GM23338 (cell line): ENCODE measurements at regions not wholly inside any gene's neighbourhood (a gene's known extent, or its start where the extent isn't known, plus 50 kb on each side); places are given as distances from the start of the nearest gene placed in this dataset.

Source experiments
- ATAC-seq: fragments of 200-7000 bp; cut with Tn5 transposase; 3 replicates; pipeline ENCODE4 v1.9.1; 2020
- DNase-seq: peaks from one replicate; pipeline ENCODE4 v3.0.0-alpha.2; 2015; ENCODE audit warnings: low spot score
- H2AFZ ChIP-seq: fragments of 200-600 bp; sonication (generic); 2 replicates; pipeline ENCODE4 v1.8.0; 2016; ENCODE audit warnings: antibody characterized with exemption, mild to moderate bottlenecking, moderate library complexity
- H3F3A ChIP-seq: fragments of 200-600 bp; sonication (generic); replicated peaks from 2 replicates; pipeline ENCODE4 v1.8.0; 2017; ENCODE audit warnings: antibody characterized with exemption, mixed run types, low read depth
- H3K27ac ChIP-seq: fragments of 200-600 bp; sonication (generic); 2 replicates; pipeline ENCODE4 v1.6.1; 2016; ENCODE audit warnings: low read depth
- H3K27me3 ChIP-seq: fragments of 200-600 bp; sonication (generic); 2 replicates; pipeline ENCODE4 v1.8.0; 2016; ENCODE audit warnings: mild to moderate bottlenecking, mixed run types, moderate library complexity; ENCODE audit not compliant: insufficient read depth
- H3K36me3 ChIP-seq: fragments of 200-600 bp; sonication (generic); 2 replicates; pipeline ENCODE4 v1.8.0; 2016; ENCODE audit warnings: mild to moderate bottlenecking; ENCODE audit not compliant: insufficient read depth
- H3K4me1 ChIP-seq: fragments of 200-600 bp; sonication (generic); 2 replicates; pipeline ENCODE4 v1.8.0; 2016; ENCODE audit warnings: mild to moderate bottlenecking, moderate library complexity; ENCODE audit not compliant: insufficient read depth
- H3K4me2 ChIP-seq: fragments of 200-600 bp; sonication (generic); 2 replicates; pipeline ENCODE4 v1.7.1; 2017; ENCODE audit warnings: mixed run types
- H3K4me3 ChIP-seq: fragments of 200-600 bp; sonication (generic); 2 replicates; pipeline ENCODE4 v1.6.1; 2016; ENCODE audit warnings: mixed run types
- H3K79me2 ChIP-seq: fragments of 200-600 bp; sonication (generic); replicated peaks from 2 replicates; pipeline ENCODE4 v1.8.0; 2017; ENCODE audit warnings: mild to moderate bottlenecking; ENCODE audit not compliant: insufficient read depth
- H3K9me2 ChIP-seq: fragments of 200-600 bp; sonication (generic); 2 replicates; pipeline ENCODE4 v1.8.0; 2017; ENCODE audit not compliant: insufficient read depth
- H4K20me1 ChIP-seq: fragments of 200-600 bp; sonication (generic); replicated peaks from 2 replicates; pipeline ENCODE4 v1.8.0; 2017; ENCODE audit warnings: mild to moderate bottlenecking; ENCODE audit not compliant: insufficient read depth
- H3K27ac Mint-ChIP-seq: 2 replicates; pipeline ENCODE4 v1.8.0; 2020; ENCODE audit warnings: inconsistent platforms, mild to moderate bottlenecking, moderate library complexity, mixed read lengths
- H3K27me3 Mint-ChIP-seq: 3 replicates; pipeline ENCODE4 v1.8.0; 2022; ENCODE audit warnings: low read depth, mild to moderate bottlenecking, moderate library complexity, mixed read lengths, inconsistent platforms; ENCODE audit not compliant: insufficient read depth, poor library complexity
- H3K36me3 Mint-ChIP-seq: 3 replicates; pipeline ENCODE4 v1.8.0; 2021; ENCODE audit warnings: low read depth, mild to moderate bottlenecking, inconsistent platforms, moderate library complexity, mixed read lengths
- H3K4me1 Mint-ChIP-seq: 3 replicates; pipeline ENCODE4 v1.8.0; 2020; ENCODE audit warnings: mild to moderate bottlenecking, inconsistent platforms, mixed read lengths
- H3K4me3 Mint-ChIP-seq: 3 replicates; pipeline ENCODE4 v1.8.0; 2021; ENCODE audit warnings: moderate library complexity, mild to moderate bottlenecking, inconsistent platforms, mixed read lengths
- H3K9me3 Mint-ChIP-seq: 3 replicates; pipeline ENCODE4 v1.8.0; 2020; ENCODE audit warnings: moderate library complexity, mild to moderate bottlenecking, inconsistent platforms, mixed read lengths
- CREB1 ChIP-seq: fragments of 250-450 bp; sonication (Bioruptor Pico); IDR thresholded peaks from 2 replicates; pipeline ENCODE4 v1.5.0; 2020; ENCODE audit warnings: low read depth, mild to moderate bottlenecking, moderate library complexity
- JUNB ChIP-seq: IDR thresholded peaks from one replicate; pipeline ENCODE4 v1.6.1; 2016; ENCODE audit warnings: antibody characterized with exemption; ENCODE audit not compliant: unreplicated experiment
- NANOG ChIP-seq: IDR thresholded peaks from 2 replicates; pipeline ENCODE4 v1.6.1; 2016; ENCODE audit warnings: antibody characterized with exemption, borderline replicate concordance
- STAT1 ChIP-seq: IDR thresholded peaks from one replicate; pipeline ENCODE4 v1.6.1; 2016; ENCODE audit warnings: antibody characterized with exemption; ENCODE audit not compliant: unreplicated experiment
- ZNF114 ChIP-seq: fragments of 250-450 bp; sonication (Bioruptor Pico); IDR thresholded peaks from 2 replicates; pipeline ENCODE4 v1.5.0; 2020; ENCODE audit warnings: mild to moderate bottlenecking, moderate library complexity
- ZNF331 ChIP-seq: fragments of 250-450 bp; sonication (Bioruptor Pico); IDR thresholded peaks from 2 replicates; pipeline ENCODE4 v1.5.0; 2020; ENCODE audit warnings: low read depth, mild to moderate bottlenecking, moderate library complexity
- TF ChIP-seq, protein P1 (sequence below): fragments of 250-450 bp; sonication (Bioruptor Pico); IDR thresholded peaks from 2 replicates; pipeline ENCODE4 v1.5.0; 2020; ENCODE audit warnings: mild to moderate bottlenecking, moderate library complexity
- TF ChIP-seq, protein P2 (sequence below): IDR thresholded peaks from 2 replicates; pipeline ENCODE4 v1.6.1; 2016; ENCODE audit warnings: antibody characterized with exemption
- TF ChIP-seq, protein P3 (sequence below), 2 experiments: fragments of 200-600 bp in 1 of 2; sonication (generic) in 1 of 2; conservative IDR thresholded peaks; 2 replicates each; pipeline versions ENCODE4 v1.5.1 to v1.6.1; 2016 to 2017; ENCODE audit warnings: antibody characterized with exemption in 2 of 2, low read depth in 2 of 2, mild to moderate bottlenecking in 2 of 2, moderate library complexity in 1 of 2

DNA sequence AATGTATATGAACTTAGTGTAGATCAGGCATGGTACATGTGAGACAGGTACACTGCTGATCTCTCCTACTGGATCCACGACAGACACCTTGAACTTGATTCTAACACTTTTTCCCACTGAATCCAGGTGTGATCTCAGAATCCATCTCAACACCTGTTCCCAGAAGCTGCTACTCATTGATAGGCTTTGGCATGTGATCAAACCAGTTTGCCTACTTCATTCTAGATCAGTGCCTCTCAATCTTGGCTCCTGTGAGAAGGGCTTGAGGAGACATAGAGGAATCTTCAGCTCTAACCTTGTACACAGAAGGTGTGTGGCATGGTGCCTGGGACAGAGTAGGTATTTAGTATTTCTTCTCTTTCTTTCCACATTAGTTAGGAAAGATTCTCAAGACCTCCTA is 212.3 kb upstream of the ATP5MC3 start:
- H3K27ac Mint-ChIP-seq, result no peak overlapping the region

DNA sequence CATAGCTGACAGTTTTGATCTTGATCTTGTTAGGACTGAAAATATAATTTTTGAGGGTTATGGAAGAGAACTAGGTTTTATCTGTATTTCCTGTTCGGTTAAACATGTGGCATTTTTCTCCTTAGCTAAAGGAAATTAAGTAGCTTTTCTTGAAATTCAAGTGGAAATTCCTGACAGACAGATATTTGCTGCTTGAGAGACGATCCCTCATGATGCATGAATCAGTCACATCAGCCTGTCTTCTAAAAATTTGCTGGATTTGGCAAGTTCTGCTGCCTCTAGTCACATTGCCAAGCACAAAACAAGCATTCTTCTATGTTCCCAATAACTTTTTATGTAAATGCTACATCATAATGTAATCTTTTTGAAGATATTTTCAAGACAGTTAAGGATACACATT is 201.8 kb upstream of the ATP5MC3 start:
- DNase-seq, result no peak
- no peaks in the 10 kb centered on the region for H3K4me1 ChIP-seq
- Mint-ChIP-seq H3K27me3 (no peaks in the 10 kb centered on the region), H3K4me1 (no peaks in the 10 kb centered on the region), H3K4me3 (no peak overlapping the region), H3K36me3 (peaks cover 33% of the 10 kb centered on the region), H3K27ac (no peak overlapping the region), H3K9me3 (peaks cover 39% of the 10 kb centered on the region)
- no peaks in the 10 kb centered on the region for H3F3A ChIP-seq
- no peak overlapping the region for H2AFZ ChIP-seq
- H4K20me1 ChIP-seq, result no peaks in the 10 kb centered on the region
- H3K27ac ChIP-seq, result no peak overlapping the region
- no peaks in the 10 kb centered on the region for H3K27me3 ChIP-seq
- no peaks in the 10 kb centered on the region for H3K79me2 ChIP-seq
- no peak overlapping the region for H3K4me2 ChIP-seq
- peaks cover 8% of the 10 kb centered on the region; the same call in 1 of the 2 replicates for H3K36me3 ChIP-seq
- no peak overlapping the region for H3K4me3 ChIP-seq
- no peak for ATAC-seq
- H3K9me2 ChIP-seq, result peaks cover 10% of the 10 kb centered on the region; the same call in 1 of the 2 replicates
- no peak for TF ChIP-seq ZNF114 (CRISPR knock-in tag)
- no peak for TF ChIP-seq STAT1
- TF ChIP-seq, protein P1, sequence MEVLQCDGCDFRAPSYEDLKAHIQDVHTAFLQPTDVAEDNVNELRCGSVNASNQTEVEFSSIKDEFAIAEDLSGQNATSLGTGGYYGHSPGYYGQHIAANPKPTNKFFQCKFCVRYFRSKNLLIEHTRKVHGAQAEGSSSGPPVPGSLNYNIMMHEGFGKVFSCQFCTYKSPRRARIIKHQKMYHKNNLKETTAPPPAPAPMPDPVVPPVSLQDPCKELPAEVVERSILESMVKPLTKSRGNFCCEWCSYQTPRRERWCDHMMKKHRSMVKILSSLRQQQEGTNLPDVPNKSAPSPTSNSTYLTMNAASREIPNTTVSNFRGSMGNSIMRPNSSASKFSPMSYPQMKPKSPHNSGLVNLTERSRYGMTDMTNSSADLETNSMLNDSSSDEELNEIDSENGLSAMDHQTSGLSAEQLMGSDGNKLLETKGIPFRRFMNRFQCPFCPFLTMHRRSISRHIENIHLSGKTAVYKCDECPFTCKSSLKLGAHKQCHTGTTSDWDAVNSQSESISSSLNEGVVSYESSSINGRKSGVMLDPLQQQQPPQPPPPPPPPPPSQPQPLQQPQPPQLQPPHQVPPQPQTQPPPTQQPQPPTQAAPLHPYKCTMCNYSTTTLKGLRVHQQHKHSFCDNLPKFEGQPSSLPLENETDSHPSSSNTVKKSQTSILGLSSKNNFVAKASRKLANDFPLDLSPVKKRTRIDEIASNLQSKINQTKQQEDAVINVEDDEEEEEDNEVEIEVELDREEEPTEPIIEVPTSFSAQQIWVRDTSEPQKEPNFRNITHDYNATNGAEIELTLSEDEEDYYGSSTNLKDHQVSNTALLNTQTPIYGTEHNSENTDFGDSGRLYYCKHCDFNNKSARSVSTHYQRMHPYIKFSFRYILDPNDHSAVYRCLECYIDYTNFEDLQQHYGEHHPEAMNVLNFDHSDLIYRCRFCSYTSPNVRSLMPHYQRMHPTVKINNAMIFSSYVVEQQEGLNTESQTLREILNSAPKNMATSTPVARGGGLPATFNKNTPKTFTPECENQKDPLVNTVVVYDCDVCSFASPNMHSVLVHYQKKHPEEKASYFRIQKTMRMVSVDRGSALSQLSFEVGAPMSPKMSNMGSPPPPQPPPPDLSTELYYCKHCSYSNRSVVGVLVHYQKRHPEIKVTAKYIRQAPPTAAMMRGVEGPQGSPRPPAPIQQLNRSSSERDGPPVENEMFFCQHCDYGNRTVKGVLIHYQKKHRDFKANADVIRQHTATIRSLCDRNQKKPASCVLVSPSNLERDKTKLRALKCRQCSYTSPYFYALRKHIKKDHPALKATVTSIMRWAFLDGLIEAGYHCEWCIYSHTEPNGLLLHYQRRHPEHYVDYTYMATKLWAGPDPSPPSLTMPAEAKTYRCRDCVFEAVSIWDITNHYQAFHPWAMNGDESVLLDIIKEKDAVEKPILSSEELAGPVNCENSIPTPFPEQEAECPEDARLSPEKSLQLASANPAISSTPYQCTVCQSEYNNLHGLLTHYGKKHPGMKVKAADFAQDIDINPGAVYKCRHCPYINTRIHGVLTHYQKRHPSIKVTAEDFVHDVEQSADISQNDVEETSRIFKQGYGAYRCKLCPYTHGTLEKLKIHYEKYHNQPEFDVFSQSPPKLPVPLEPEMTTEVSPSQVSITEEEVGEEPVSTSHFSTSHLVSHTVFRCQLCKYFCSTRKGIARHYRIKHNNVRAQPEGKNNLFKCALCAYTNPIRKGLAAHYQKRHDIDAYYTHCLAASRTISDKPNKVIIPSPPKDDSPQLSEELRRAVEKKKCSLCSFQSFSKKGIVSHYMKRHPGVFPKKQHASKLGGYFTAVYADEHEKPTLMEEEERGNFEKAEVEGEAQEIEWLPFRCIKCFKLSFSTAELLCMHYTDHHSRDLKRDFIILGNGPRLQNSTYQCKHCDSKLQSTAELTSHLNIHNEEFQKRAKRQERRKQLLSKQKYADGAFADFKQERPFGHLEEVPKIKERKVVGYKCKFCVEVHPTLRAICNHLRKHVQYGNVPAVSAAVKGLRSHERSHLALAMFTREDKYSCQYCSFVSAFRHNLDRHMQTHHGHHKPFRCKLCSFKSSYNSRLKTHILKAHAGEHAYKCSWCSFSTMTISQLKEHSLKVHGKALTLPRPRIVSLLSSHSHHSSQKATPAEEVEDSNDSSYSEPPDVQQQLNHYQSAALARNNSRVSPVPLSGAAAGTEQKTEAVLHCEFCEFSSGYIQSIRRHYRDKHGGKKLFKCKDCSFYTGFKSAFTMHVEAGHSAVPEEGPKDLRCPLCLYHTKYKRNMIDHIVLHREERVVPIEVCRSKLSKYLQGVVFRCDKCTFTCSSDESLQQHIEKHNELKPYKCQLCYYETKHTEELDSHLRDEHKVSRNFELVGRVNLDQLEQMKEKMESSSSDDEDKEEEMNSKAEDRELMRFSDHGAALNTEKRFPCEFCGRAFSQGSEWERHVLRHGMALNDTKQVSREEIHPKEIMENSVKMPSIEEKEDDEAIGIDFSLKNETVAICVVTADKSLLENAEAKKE (CRISPR knock-in tag), result no peak
- no peak for TF ChIP-seq CREB1 (CRISPR knock-in tag)
- TF ChIP-seq ZNF331, result no peak
- TF ChIP-seq, protein P2, sequence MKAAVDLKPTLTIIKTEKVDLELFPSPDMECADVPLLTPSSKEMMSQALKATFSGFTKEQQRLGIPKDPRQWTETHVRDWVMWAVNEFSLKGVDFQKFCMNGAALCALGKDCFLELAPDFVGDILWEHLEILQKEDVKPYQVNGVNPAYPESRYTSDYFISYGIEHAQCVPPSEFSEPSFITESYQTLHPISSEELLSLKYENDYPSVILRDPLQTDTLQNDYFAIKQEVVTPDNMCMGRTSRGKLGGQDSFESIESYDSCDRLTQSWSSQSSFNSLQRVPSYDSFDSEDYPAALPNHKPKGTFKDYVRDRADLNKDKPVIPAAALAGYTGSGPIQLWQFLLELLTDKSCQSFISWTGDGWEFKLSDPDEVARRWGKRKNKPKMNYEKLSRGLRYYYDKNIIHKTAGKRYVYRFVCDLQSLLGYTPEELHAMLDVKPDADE, result no peak
- TF ChIP-seq JUNB, result no peak
- no peak for TF ChIP-seq NANOG

More for the DNA sequence above, 212.3 kb upstream of the ATP5MC3 start:
- DNase-seq (no peak), ATAC-seq (no peak)
- H3K9me2 ChIP-seq, result 0 out of 2 replicates have a peak, but pooled peaks cover 2% of the 10 kb centered on the region
- no peaks in the 10 kb centered on the region for H3K4me1 ChIP-seq
- H3K4me3 ChIP-seq, result no peak overlapping the region
- no peaks in the 10 kb centered on the region for H3F3A ChIP-seq
- Mint-ChIP-seq H3K4me3 (no peak overlapping the region), H3K4me1 (no peaks in the 10 kb centered on the region), H3K9me3 (no peaks in the 10 kb centered on the region), H3K36me3 (no peaks in the 10 kb centered on the region), H3K27me3 (peaks cover 1% of the 10 kb centered on the region)
- no peaks in the 10 kb centered on the region for H3K27me3 ChIP-seq
- H4K20me1 ChIP-seq, result no peaks in the 10 kb centered on the region
- no peak overlapping the region for H3K27ac ChIP-seq
- no peaks in the 10 kb centered on the region for H3K36me3 ChIP-seq
- TF ChIP-seq, protein P3, sequence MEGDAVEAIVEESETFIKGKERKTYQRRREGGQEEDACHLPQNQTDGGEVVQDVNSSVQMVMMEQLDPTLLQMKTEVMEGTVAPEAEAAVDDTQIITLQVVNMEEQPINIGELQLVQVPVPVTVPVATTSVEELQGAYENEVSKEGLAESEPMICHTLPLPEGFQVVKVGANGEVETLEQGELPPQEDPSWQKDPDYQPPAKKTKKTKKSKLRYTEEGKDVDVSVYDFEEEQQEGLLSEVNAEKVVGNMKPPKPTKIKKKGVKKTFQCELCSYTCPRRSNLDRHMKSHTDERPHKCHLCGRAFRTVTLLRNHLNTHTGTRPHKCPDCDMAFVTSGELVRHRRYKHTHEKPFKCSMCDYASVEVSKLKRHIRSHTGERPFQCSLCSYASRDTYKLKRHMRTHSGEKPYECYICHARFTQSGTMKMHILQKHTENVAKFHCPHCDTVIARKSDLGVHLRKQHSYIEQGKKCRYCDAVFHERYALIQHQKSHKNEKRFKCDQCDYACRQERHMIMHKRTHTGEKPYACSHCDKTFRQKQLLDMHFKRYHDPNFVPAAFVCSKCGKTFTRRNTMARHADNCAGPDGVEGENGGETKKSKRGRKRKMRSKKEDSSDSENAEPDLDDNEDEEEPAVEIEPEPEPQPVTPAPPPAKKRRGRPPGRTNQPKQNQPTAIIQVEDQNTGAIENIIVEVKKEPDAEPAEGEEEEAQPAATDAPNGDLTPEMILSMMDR (conservative IDR thresholded peaks at IDR 0.05; ENCODE audit: low read depth in 2 of 2), result no peak
- H3K79me2 ChIP-seq, result no peaks in the 10 kb centered on the region
- H3K4me2 ChIP-seq, result no peak overlapping the region
- peak overlapping the region; percentile 28; the same call in 1 of the 2 replicates for H2AFZ ChIP-seq
